ENCODE measurements at regions not wholly inside any gene's neighbourhood (a gene's known extent, or its start where the extent isn't known, plus 50 kb on each side); places are given as distances from the start of the nearest gene placed in this dataset.

- no peak for DNase-seq (ENCODE audit: low read depth)
- TF ChIP-seq, protein P1, sequence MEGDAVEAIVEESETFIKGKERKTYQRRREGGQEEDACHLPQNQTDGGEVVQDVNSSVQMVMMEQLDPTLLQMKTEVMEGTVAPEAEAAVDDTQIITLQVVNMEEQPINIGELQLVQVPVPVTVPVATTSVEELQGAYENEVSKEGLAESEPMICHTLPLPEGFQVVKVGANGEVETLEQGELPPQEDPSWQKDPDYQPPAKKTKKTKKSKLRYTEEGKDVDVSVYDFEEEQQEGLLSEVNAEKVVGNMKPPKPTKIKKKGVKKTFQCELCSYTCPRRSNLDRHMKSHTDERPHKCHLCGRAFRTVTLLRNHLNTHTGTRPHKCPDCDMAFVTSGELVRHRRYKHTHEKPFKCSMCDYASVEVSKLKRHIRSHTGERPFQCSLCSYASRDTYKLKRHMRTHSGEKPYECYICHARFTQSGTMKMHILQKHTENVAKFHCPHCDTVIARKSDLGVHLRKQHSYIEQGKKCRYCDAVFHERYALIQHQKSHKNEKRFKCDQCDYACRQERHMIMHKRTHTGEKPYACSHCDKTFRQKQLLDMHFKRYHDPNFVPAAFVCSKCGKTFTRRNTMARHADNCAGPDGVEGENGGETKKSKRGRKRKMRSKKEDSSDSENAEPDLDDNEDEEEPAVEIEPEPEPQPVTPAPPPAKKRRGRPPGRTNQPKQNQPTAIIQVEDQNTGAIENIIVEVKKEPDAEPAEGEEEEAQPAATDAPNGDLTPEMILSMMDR (IDR thresholded peaks at IDR 0.05; ENCODE audit: control insufficient read depth, extremely low read depth, insufficient read depth) = no peak
- H3K4me3 ChIP-seq (ENCODE audit: low read depth, low read length) = no peak overlapping the region
These were observed 445.5 kb downstream of the HAPSTR1 start for GRCh38 chr16:9536905-9537304.

- no peak for DNase-seq (ENCODE audit: low read depth)
- TF ChIP-seq, protein P1 (IDR thresholded peaks at IDR 0.05; ENCODE audit: control insufficient read depth, extremely low read depth, insufficient read depth) = no peak
- no peak overlapping the region for H3K4me3 ChIP-seq (ENCODE audit: low read depth, low read length)
These were observed 447.9 kb downstream of the HAPSTR1 start for GRCh38 chr16:9539346-9539745.

GRCh38 chr16:9541723-9542122, 450.3 kb downstream of the HAPSTR1 start:
- H3K4me3 ChIP-seq (ENCODE audit: low read depth, low read length) = no peak overlapping the region

DNA sequence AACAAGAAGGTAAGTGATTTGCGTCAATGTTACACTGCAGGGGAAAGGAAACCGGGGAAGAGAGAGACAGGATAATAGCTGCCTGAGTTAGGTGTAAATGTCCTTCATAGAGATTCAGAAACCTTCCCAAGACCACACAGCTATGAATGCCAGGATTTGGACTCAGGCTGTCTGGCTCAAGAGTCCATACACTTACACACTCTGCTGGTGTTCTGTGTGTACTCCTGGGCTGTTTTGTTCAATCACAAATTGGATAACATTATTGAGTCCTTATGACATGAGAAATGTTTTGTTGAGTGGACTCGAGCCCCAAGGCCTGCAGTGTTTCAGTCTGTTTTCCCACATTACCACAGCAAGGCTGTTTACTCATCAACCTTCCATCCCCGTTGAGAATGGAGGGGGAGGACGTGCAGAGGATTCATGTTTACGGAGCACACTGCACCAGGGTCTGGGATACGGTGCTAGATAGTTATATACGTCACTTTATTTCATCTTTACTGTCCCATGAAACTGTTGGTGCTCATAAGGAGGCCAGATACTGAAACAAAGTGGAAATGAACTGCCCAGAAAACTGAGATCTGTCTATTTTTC, 450.8 kb downstream of the HAPSTR1 start:
- TF ChIP-seq, protein P1 (IDR thresholded peaks at IDR 0.05; ENCODE audit: control insufficient read depth, extremely low read depth, insufficient read depth) = no peak
- H3K4me3 ChIP-seq (ENCODE audit: low read depth, low read length) = no peak overlapping the region
- DNase-seq (ENCODE audit: low read depth) = no peak

More at GRCh38 chr16:9541723-9542122, 450.3 kb downstream of the HAPSTR1 start:
- TF ChIP-seq, protein P1 (IDR thresholded peaks at IDR 0.05; ENCODE audit: control insufficient read depth, extremely low read depth, insufficient read depth) = no peak
- no peak for DNase-seq (ENCODE audit: low read depth)

DNA sequence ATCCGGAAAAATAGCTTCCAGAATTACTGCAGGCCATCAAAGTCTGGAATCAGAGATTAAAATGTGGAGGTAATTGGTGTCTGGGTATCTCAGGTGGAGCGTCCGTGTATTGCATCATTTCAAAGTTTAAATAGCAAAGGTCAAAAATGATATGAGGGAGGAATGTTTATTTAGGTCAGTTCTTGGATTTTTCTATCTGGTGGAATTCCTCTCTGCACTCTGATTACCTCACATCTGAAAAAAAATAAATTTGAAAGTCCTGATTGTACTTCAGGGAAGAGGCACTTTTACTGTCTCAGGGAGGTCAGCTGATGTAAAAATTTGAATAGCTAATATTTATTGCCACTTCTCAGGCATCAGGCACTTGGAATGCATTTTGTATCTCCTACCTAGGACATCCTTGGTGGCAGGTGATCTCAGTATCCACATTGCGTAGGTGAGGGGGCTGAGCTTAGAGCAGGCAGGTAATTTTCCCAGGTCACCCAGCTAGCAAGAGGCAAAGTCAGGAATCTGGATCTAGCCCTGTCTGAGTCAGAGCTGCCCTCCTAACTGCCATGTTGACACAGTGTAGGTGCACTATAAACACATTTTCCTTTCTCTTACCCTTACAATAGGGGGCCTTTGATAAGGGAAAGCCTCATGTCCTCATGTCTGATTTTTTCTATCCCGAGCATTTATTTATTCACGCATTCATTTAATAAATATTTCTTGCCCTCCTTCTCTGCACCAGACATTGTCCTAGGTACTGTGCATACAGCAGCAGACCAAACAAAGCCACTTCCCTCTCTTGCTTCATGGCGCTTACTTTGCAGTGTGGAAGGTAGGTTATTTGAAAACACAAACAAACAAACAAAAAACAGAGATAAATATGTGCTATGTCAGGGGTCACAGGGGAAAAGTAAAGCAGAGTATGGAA, 454.3 kb downstream of the HAPSTR1 start:
- TF ChIP-seq, protein P1 (IDR thresholded peaks at IDR 0.05; ENCODE audit: control insufficient read depth, extremely low read depth, insufficient read depth) = no peak
- H3K4me3 ChIP-seq (ENCODE audit: low read depth, low read length) = no peak overlapping the region
- no peak for DNase-seq (ENCODE audit: low read depth)

DNA sequence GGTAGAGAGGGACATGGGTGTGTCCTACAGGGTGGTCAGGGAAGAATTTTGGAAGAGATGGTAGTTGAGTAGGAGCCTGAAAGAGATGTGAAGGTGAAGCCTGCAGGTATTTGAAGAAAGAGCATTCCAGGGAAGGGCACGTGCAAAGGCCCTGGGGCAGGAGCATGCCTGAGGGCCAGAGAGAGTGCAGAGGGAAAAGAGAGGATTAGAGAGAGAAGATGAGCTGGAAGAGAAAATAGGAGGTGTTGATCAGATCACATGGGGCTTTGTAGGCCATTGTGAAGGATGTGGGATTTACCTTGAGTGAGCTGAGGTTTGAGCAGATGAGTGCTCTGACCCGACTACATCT, 455.0 kb downstream of the HAPSTR1 start:
- H3K4me3 ChIP-seq (ENCODE audit: low read depth, low read length) = no peak overlapping the region
- TF ChIP-seq, protein P1 (IDR thresholded peaks at IDR 0.05; ENCODE audit: control insufficient read depth, extremely low read depth, insufficient read depth) = no peak
- DNase-seq (ENCODE audit: low read depth) = no peak

Measured in LNCaP clone FGC (cell line).